Progenitor cell of endocrine pancreas (in vitro differentiated cells): ENCODE measurements at regions not wholly inside any gene's neighbourhood (a gene's known extent, or its start where the extent isn't known, plus 50 kb on each side); places are given as distances from the start of the nearest gene placed in this dataset.

Experiments
- DNase-seq: peaks from one replicate; pipeline ENCODE4 v3.0.0; 2021; ENCODE audit warnings: low spot score; ENCODE audit not compliant: unreplicated experiment
- H3K27ac Mint-ChIP-seq: 2 replicates; pipeline ENCODE4 v1.8.0; 2021; ENCODE audit warnings: mild to moderate bottlenecking, moderate library complexity, mixed read lengths
- H3K27me3 Mint-ChIP-seq: 2 replicates; pipeline ENCODE4 v1.8.0; 2021; ENCODE audit warnings: mixed read lengths
- H3K36me3 Mint-ChIP-seq: 2 replicates; pipeline ENCODE4 v1.8.0; 2022; ENCODE audit warnings: mixed read lengths; ENCODE audit not compliant: insufficient read depth
- H3K4me1 Mint-ChIP-seq: 2 replicates; pipeline ENCODE4 v1.8.0; 2021; ENCODE audit warnings: low read depth, mixed read lengths
- H3K4me3 Mint-ChIP-seq: 2 replicates; pipeline ENCODE4 v1.8.0; 2021; ENCODE audit warnings: low read depth, mild to moderate bottlenecking, moderate library complexity, mixed read lengths
- H3K9me3 Mint-ChIP-seq: 2 replicates; pipeline ENCODE4 v1.8.0; 2021; ENCODE audit warnings: low read depth, mixed read lengths
- TF ChIP-seq, protein P1 (sequence below): fragments of 200-600 bp; sonication (generic); IDR thresholded peaks from one replicate; pipeline ENCODE4 v1.5.0; 2021; ENCODE audit warnings: antibody characterized with exemption, mild to moderate bottlenecking; ENCODE audit not compliant: unreplicated experiment

DNA sequence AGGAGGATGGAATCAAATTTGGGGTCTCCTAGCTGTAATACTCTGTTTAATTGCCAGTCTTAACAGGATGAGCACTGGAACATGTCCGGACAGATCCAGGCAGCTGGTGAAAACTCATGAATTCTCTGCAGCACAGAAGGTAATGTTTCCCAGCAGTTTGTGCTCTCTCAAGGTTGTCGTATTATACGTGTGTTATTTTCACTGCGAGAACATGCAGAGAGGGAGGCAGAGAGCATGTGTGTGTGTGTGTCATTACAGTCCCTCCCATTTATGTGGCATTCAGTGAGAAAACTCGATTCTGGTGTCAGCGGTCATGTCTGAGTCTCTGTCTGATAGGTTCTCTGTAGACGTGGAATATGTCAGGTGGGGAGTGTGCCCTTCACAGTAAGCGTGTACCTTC, 150.2 kb upstream of the POU3F3 start:
- DNase-seq, result no peak
- H3K27ac Mint-ChIP-seq, result no peak overlapping the region
- TF ChIP-seq, protein P1, sequence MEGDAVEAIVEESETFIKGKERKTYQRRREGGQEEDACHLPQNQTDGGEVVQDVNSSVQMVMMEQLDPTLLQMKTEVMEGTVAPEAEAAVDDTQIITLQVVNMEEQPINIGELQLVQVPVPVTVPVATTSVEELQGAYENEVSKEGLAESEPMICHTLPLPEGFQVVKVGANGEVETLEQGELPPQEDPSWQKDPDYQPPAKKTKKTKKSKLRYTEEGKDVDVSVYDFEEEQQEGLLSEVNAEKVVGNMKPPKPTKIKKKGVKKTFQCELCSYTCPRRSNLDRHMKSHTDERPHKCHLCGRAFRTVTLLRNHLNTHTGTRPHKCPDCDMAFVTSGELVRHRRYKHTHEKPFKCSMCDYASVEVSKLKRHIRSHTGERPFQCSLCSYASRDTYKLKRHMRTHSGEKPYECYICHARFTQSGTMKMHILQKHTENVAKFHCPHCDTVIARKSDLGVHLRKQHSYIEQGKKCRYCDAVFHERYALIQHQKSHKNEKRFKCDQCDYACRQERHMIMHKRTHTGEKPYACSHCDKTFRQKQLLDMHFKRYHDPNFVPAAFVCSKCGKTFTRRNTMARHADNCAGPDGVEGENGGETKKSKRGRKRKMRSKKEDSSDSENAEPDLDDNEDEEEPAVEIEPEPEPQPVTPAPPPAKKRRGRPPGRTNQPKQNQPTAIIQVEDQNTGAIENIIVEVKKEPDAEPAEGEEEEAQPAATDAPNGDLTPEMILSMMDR, result no peak
- H3K4me3 Mint-ChIP-seq, result no peak overlapping the region
- no peaks in the 10 kb centered on the region for H3K9me3 Mint-ChIP-seq
- H3K36me3 Mint-ChIP-seq, result no peaks in the 10 kb centered on the region
- H3K4me1 Mint-ChIP-seq, result peaks cover 18% of the 10 kb centered on the region
- no peaks in the 10 kb centered on the region for H3K27me3 Mint-ChIP-seq

DNA sequence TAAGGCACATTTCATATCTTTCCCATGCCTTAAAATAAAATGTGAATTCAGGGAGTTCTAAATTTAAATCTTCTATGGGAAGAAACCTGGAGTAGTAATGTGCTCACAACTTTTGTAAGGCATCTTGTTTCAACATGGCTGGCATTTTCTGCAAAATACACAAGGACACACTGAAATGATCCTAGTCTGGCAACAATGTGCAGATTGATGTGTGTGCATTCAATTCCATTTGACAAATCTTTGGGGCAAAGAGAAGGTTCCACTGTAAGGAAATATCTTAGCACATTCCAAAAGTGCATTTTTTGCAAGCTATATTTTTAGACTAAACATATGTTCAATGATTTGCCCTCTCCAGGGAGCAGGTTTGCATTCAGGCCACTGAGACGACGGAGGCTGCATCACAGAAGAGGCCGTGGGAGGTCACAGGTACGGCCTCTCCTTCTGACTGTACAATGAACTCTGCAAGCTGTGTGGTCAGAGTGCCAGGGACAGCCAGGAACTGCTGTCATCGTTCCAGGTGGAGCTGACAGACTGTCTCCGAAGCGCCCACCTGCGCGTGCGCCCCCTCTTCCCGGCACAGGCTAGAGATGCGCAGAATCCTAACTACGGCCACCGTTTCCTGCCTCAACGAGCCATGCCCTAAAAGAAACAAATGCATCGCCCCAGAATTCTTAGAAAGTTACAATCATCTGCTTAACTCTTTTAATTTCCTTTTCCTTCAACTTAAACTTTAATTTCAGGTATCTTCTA, 149.2 kb upstream of the POU3F3 start:
- DNase-seq, result no peak
- Mint-ChIP-seq H3K36me3 (no peaks in the 10 kb centered on the region), H3K27me3 (no peaks in the 10 kb centered on the region), H3K4me1 (peaks cover 18% of the 10 kb centered on the region), H3K4me3 (no peak overlapping the region), H3K9me3 (no peaks in the 10 kb centered on the region), H3K27ac (no peak overlapping the region)
- TF ChIP-seq, protein P1, result no peak

DNA sequence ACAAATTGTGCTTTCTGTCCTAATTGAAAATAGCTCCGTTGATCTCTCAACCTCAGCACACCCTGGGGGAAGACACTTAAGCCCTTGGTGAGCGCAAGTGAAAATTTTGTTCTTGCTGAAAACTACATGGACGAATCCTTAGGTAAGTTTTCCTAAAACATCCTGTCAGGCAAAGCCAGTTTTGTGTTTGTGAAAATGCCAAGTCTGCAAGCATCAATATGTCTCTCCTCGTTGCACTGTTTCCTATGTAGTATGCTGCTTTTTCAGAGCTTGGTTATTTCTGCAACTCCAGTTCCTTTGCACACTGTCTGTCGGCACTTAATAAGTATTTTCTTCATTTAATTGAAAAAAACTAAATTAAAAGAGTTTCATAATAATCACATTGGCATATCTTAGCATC, 146.9 kb upstream of the POU3F3 start:
- DNase-seq, result no peak
- H3K4me1 Mint-ChIP-seq, result peaks cover 15% of the 10 kb centered on the region
- H3K27me3 Mint-ChIP-seq, result no peaks in the 10 kb centered on the region
- TF ChIP-seq, protein P1, result no peak
- H3K4me3 Mint-ChIP-seq, result no peak overlapping the region
- no peaks in the 10 kb centered on the region for H3K9me3 Mint-ChIP-seq
- H3K27ac Mint-ChIP-seq, result no peak overlapping the region
- H3K36me3 Mint-ChIP-seq, result no peaks in the 10 kb centered on the region

DNA sequence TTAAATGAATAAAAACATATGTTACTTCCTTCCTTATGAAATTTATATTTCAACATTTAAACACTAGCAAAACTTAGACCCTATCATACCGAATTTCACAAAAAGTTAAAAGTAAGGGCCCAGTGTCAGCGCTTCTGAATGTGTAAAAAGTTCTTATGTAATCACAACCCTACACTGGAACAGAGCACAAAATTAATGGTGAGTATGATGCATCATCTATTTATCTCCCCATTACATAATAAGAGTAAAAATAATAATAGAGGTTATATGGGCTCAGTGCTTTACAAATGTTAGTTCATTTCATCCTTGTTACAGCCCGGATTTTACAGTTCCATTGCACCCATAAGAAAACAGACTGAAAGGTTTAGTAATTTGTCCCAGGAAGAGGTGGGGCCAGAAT, 144.9 kb upstream of the POU3F3 start:
- Mint-ChIP-seq H3K27me3 (no peaks in the 10 kb centered on the region), H3K27ac (no peak overlapping the region), H3K4me1 (no peaks in the 10 kb centered on the region), H3K36me3 (no peaks in the 10 kb centered on the region), H3K9me3 (peaks cover 11% of the 10 kb centered on the region), H3K4me3 (no peak overlapping the region)
- no peak for DNase-seq
- TF ChIP-seq, protein P1, result no peak

DNA sequence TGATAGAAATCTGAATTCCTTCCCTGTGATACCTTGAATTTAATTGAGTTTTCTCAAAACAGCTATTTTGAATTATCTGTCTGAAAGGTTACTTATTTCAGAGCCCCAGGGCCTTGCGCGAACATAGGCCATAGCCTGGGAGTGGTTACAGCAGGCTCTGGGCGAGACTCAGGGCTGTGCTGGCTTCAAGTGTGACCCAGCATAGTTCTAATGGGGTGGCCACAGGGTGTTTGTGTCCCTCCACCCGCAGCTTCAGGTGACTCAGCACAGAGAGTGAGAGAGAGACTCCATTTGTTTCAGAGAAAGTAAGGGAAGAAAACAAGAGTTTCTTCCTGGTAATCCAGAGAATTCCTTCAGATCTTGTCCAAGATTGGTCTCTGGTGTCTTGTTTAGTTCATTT, 137.9 kb upstream of the POU3F3 start:
- no peaks in the 10 kb centered on the region for H3K36me3 Mint-ChIP-seq
- H3K27me3 Mint-ChIP-seq, result no peaks in the 10 kb centered on the region
- no peaks in the 10 kb centered on the region for H3K4me1 Mint-ChIP-seq
- TF ChIP-seq, protein P1, result no peak
- DNase-seq, result no peak
- peaks cover 14% of the 10 kb centered on the region for H3K9me3 Mint-ChIP-seq
- no peak overlapping the region for H3K27ac Mint-ChIP-seq
- no peak overlapping the region for H3K4me3 Mint-ChIP-seq
